NB4 (cell line): ENCODE measurements at regions not wholly inside any gene's neighbourhood (a gene's known extent, or its start where the extent isn't known, plus 50 kb on each side); places are given as distances from the start of the nearest gene placed in this dataset.

Experiments
- DNase-seq: peaks from one replicate; pipeline ENCODE4 v3.0.0; 2010; ENCODE audit warnings: low read depth
- H3K4me3 ChIP-seq: one replicate; pipeline ENCODE4 v1.5.1; 2011; ENCODE audit warnings: mild to moderate bottlenecking, low read depth, low read length, moderate library complexity
- MAX ChIP-seq: IDR thresholded peaks from 2 replicates; pipeline ENCODE4 v1.6.1; 2011; ENCODE audit warnings: low read depth, low read length
- MYC ChIP-seq: IDR thresholded peaks from 2 replicates; pipeline ENCODE4 v1.6.1; 2011; ENCODE audit warnings: low read depth, low read length
- POLR2A ChIP-seq: IDR thresholded peaks from 2 replicates; pipeline ENCODE4 v1.6.1; 2011; ENCODE audit warnings: mild to moderate bottlenecking; ENCODE audit not compliant: insufficient read length; ENCODE audit errors: extremely low read depth
- TF ChIP-seq, protein P1 (sequence below): IDR thresholded peaks from one replicate; pipeline ENCODE4 v1.5.1; 2012; ENCODE audit warnings: low read depth, low read length

- H3K4me3 ChIP-seq, result no peak overlapping the region
- no peak for TF ChIP-seq MYC
- no peak for TF ChIP-seq MAX
- TF ChIP-seq, protein P1, sequence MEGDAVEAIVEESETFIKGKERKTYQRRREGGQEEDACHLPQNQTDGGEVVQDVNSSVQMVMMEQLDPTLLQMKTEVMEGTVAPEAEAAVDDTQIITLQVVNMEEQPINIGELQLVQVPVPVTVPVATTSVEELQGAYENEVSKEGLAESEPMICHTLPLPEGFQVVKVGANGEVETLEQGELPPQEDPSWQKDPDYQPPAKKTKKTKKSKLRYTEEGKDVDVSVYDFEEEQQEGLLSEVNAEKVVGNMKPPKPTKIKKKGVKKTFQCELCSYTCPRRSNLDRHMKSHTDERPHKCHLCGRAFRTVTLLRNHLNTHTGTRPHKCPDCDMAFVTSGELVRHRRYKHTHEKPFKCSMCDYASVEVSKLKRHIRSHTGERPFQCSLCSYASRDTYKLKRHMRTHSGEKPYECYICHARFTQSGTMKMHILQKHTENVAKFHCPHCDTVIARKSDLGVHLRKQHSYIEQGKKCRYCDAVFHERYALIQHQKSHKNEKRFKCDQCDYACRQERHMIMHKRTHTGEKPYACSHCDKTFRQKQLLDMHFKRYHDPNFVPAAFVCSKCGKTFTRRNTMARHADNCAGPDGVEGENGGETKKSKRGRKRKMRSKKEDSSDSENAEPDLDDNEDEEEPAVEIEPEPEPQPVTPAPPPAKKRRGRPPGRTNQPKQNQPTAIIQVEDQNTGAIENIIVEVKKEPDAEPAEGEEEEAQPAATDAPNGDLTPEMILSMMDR, result no peak
- TF ChIP-seq POLR2A, result no peak
- no peak for DNase-seq
These were observed 609.9 kb upstream of the SALL1 start for GRCh38 chr16:51761001-51761400.

DNA sequence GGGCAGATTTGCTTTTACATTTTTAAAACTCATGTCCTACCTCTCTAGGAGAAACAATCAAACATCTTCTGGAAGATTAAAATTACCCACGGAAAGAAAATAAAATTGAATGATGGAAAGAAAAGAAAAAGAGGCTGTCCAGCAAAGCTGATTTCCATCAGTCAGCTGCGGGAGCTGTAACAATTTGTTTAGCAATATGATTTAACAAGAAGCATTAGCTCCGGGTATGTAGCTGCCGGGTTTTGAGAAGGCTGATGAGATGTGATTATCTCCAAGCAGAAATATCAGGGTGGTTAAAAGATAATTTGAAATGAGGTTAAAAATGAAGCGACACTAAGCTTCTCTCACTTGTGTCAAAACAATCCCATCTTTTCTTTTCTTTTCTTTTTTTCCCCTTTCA, 608.9 kb upstream of the SALL1 start:
- no peak for TF ChIP-seq POLR2A
- TF ChIP-seq, protein P1, result no peak
- no peak for TF ChIP-seq MYC
- no peak for TF ChIP-seq MAX
- DNase-seq, result no peak
- no peak overlapping the region for H3K4me3 ChIP-seq

DNA sequence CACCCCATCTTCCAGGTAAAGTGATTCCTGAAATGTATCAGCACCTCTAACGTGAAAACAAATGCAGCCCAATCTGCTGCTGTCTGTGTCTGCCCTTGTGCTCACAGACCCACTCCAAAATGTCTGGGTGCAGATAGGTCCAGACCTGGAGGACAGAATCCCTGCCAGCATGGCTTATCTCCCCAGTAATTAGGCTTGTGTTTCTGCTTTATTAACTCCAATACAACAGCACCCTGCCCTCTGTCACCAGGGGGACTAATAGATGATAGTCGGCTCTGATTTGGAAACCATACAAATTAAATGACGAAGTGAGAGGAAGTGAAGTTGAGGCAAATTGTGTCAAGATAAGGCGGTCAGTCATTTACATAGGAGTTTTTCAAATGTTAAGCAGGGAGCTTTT, 608.3 kb upstream of the SALL1 start:
- TF ChIP-seq MYC, result no peak
- no peak for TF ChIP-seq MAX
- TF ChIP-seq, protein P1, result no peak
- no peak for TF ChIP-seq POLR2A
- no peak overlapping the region for H3K4me3 ChIP-seq
- no peak for DNase-seq

- TF ChIP-seq POLR2A, result no peak
- TF ChIP-seq MAX, result no peak
- TF ChIP-seq, protein P1, result no peak
- TF ChIP-seq MYC, result no peak
- DNase-seq, result no peak
- no peak overlapping the region for H3K4me3 ChIP-seq
These were observed 606.9 kb upstream of the SALL1 start for GRCh38 chr16:51757921-51758479.

DNA sequence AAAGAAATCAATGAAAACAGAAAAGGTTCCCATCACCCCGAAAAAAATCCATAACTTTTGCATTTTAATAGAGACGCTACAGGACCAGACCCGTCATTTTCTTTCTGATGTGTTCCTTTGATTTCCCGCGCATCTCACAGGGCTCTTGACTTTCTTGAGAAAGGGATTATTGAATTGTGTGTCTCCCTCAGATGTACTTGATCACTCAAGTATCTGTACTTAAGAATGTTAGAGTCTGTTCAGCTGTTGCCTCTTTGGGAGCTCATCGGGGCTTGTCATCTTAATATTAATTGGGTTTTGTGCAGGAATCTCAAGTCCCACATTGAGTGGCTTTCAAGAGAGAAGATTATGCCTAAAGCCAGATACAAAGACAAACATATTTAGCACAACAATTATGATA, 606.4 kb upstream of the SALL1 start:
- TF ChIP-seq, protein P1, result no peak
- TF ChIP-seq POLR2A, result no peak
- TF ChIP-seq MAX, result no peak
- TF ChIP-seq MYC, result no peak
- no peak overlapping the region for H3K4me3 ChIP-seq
- no peak for DNase-seq

DNA sequence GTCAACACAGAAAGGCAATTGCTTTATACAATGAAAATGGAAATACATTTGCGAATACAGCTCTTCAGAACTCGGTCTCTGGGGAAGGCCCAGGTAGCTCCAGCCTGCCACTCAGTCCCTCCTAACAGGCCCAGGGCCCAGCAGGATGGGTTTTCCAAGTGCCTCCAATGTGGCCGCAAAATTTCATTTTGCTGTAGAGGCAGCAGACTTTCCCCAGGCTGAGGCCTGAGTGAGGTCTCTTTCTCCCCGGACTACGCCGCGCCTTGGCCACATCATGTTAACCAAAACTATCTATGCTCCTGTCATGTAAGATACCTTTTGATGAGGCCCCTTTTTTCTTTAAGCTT, 606.0 kb upstream of the SALL1 start:
- DNase-seq, result no peak
- H3K4me3 ChIP-seq, result no peak overlapping the region
- TF ChIP-seq, protein P1, result no peak
- TF ChIP-seq MYC (no peak), MAX (no peak), POLR2A (no peak)
